A549 (cell line): ENCODE measurements at regions not wholly inside any gene's neighbourhood (a gene's known extent, or its start where the extent isn't known, plus 50 kb on each side); places are given as distances from the start of the nearest gene placed in this dataset.

ENCODE experiments used
- ATAC-seq, 2 experiments: fragments of 200-7000 bp in 1 of 2; fragments of >200 bp in 1 of 2; cut with Nextera tagmentation in 1 of 2; cut with Tn5 transposase in 1 of 2; 3 replicates each; pipeline versions ENCODE4 v1.8.0 to v1.9.1; 2018 to 2020; ENCODE audit warnings: mild to moderate bottlenecking in 1 of 2, moderate library complexity in 1 of 2
- CTCF ChIA-PET: fragments of 300-600 bp; sonication (Branson Sonifier 250); formaldehyde crosslinking; extraction: SDS; loops from one replicate; lab custom pipeline; 2021; ENCODE audit warnings: antibody characterized with exemption, inconsistent platforms; lab: Yijun Ruan, JAX
- POLR2A ChIA-PET: fragments of 350-600 bp; formaldehyde crosslinking; extraction: SDS; loops from one replicate; lab custom pipeline; 2021; ENCODE audit warnings: antibody characterized with exemption, inconsistent platforms; lab: Yijun Ruan, JAX
- DNase-seq, 2 experiments: peaks; one replicate each; pipeline versions ENCODE4 v3.0.0 to v3.0.0-alpha.2; 2011 to 2016; ENCODE audit warnings: low read depth in 1 of 2, low spot score in 1 of 2
- FAIRE-seq: peaks from 2 replicates; lab custom pipeline; 2011; peaks lifted over from hg19 to GRCh38; lab: Jason Lieb, UNC
- H3K27ac ChIP-seq, 2 experiments: fragments of >200 bp; sonication (Bioruptor Twin); formaldehyde crosslinking; 3 replicates each; pipeline ENCODE4 v1.5.1; 2016 to 2017
- H3K4me1 ChIP-seq: fragments of >200 bp; sonication (Bioruptor Twin); formaldehyde crosslinking; 3 replicates; pipeline ENCODE4 v1.6.1; 2016
- H3K4me2 ChIP-seq: fragments of >200 bp; sonication (Bioruptor Twin); formaldehyde crosslinking; 3 replicates; pipeline ENCODE4 v1.6.1; 2016
- H3K4me3 ChIP-seq: fragments of >200 bp; sonication (Bioruptor Twin); formaldehyde crosslinking; 3 replicates; pipeline ENCODE4 v1.5.1; 2016
- H3K9me3 ChIP-seq: fragments of >200 bp; sonication (Bioruptor Twin); formaldehyde crosslinking; 3 replicates; pipeline ENCODE4 v1.6.1; 2016
- BHLHE40 ChIP-seq: IDR thresholded peaks from 2 replicates; pipeline ENCODE4 v1.6.1; 2012; ENCODE audit warnings: low read depth, low read length, inconsistent platforms
- CBX8 ChIP-seq: fragments of 200-600 bp; sonication (generic); IDR thresholded peaks from 2 replicates; pipeline ENCODE4 v1.6.1; 2016
- CEBPB ChIP-seq, 2 experiments: fragments of >200 bp in 1 of 2; sonication (Bioruptor Twin) in 1 of 2; formaldehyde crosslinking in 1 of 2; IDR thresholded peaks; 2 replicates each; pipeline ENCODE4 v1.6.1; 2012 to 2016
- EHF ChIP-seq: fragments of 250-450 bp; sonication (Bioruptor Pico); IDR thresholded peaks from 2 replicates; pipeline ENCODE4 v1.5.0; 2020; ENCODE audit warnings: mild to moderate bottlenecking
- EP300 ChIP-seq, 2 experiments: fragments of >200 bp; sonication (Bioruptor Twin); formaldehyde crosslinking; IDR thresholded peaks; 2 replicates in 1 of 2; 3 replicates in 1 of 2; pipeline ENCODE4 v1.6.1; 2016 to 2017
- GATA3 ChIP-seq: IDR thresholded peaks from 2 replicates; pipeline ENCODE4 v1.6.1; 2012; ENCODE audit warnings: borderline replicate concordance
- HDAC2 ChIP-seq: fragments of 200-600 bp; sonication (generic); IDR thresholded peaks from 2 replicates; pipeline ENCODE4 v1.6.1; 2016
- HEYL ChIP-seq: fragments of 250-450 bp; sonication (Bioruptor Pico); IDR thresholded peaks from 2 replicates; pipeline ENCODE4 v1.8.0; 2021; ENCODE audit warnings: mild to moderate bottlenecking, moderate library complexity
- KDM1A ChIP-seq: fragments of 200-600 bp; sonication (generic); IDR thresholded peaks from 2 replicates; pipeline ENCODE4 v1.6.1; 2016; ENCODE audit warnings: low read depth, mild to moderate bottlenecking
- KDM5A ChIP-seq: fragments of 200-600 bp; sonication (generic); IDR thresholded peaks from 2 replicates; pipeline ENCODE4 v1.6.1; 2016; ENCODE audit warnings: antibody characterized with exemption, mild to moderate bottlenecking
- MYC ChIP-seq: IDR thresholded peaks from 2 replicates; pipeline ENCODE4 v1.6.1; 2012; ENCODE audit warnings: mild to moderate bottlenecking, inconsistent platforms, low read length, improper control_type of control experiment, borderline replicate concordance
- NR3C1 ChIP-seq: fragments of >200 bp; sonication (Bioruptor Twin); formaldehyde crosslinking; IDR thresholded peaks from 3 replicates; pipeline ENCODE4 v1.6.1; 2017
- PHF8 ChIP-seq: fragments of 200-600 bp; sonication (generic); IDR thresholded peaks from 2 replicates; pipeline ENCODE4 v1.6.1; 2016; ENCODE audit warnings: low read depth, mild to moderate bottlenecking, antibody characterized with exemption, moderate library complexity, borderline replicate concordance
- POLR2A ChIP-seq: IDR thresholded peaks from 2 replicates; pipeline ENCODE4 v1.6.1; 2012; ENCODE audit warnings: mild to moderate bottlenecking, low read length
- POLR2AphosphoS2 ChIP-seq: conservative IDR thresholded peaks from 2 replicates; pipeline ENCODE4 v1.6.1; 2012; ENCODE audit warnings: low read length, improper control_type of control experiment, inconsistent platforms
- RAD21 ChIP-seq, 2 experiments: fragments of >200 bp in 1 of 2; sonication (Bioruptor Twin) in 1 of 2; formaldehyde crosslinking in 1 of 2; IDR thresholded peaks in 1 of 2; conservative IDR thresholded peaks in 1 of 2; 2 replicates in 1 of 2; 3 replicates in 1 of 2; pipeline ENCODE4 v1.6.1; 2012 to 2018; ENCODE audit warnings: inconsistent platforms in 1 of 2
- RARB ChIP-seq: fragments of 250-450 bp; sonication (Bioruptor Pico); IDR thresholded peaks from 2 replicates; pipeline ENCODE4 v1.8.0; 2021; ENCODE audit warnings: mild to moderate bottlenecking, moderate library complexity
- RCOR1 ChIP-seq: fragments of 150-350 bp; IDR thresholded peaks from 2 replicates; pipeline ENCODE4 v1.6.1; 2014; ENCODE audit warnings: antibody characterized with exemption, low read length, low read depth
- RFX5 ChIP-seq: fragments of 450-650 bp; IDR thresholded peaks from 2 replicates; pipeline ENCODE4 v1.7.1; 2014; ENCODE audit warnings: antibody characterized with exemption, mild to moderate bottlenecking, moderate library complexity
- SREBF2 ChIP-seq: fragments of 450-650 bp; IDR thresholded peaks from 2 replicates; pipeline ENCODE4 v1.6.1; 2014; ENCODE audit warnings: mild to moderate bottlenecking, moderate library complexity
- TFCP2L1 ChIP-seq: fragments of 250-450 bp; sonication (Bioruptor Pico); IDR thresholded peaks from 2 replicates; pipeline ENCODE4 v1.5.0; 2021; ENCODE audit warnings: mild to moderate bottlenecking
- ZNF302 ChIP-seq: fragments of 250-450 bp; sonication (Bioruptor Pico); IDR thresholded peaks from 2 replicates; pipeline ENCODE4 v1.9.0; 2021; ENCODE audit warnings: inconsistent platforms, mild to moderate bottlenecking, moderate library complexity
- ZSCAN20 ChIP-seq: fragments of 250-450 bp; sonication (Bioruptor Pico); IDR thresholded peaks from 2 replicates; pipeline ENCODE4 v1.8.0; 2022; ENCODE audit warnings: mild to moderate bottlenecking, moderate library complexity
- WGBS: methylation state at CpG from one replicate; pipeline ENCODE4 v1.1.6; 2017; ENCODE audit errors: missing lambda C conversion rate; 5-methylcytosine and 5-hydroxymethylcytosine counted together
- TF ChIP-seq, protein P1 (sequence below): fragments of >200 bp; sonication (Bioruptor Twin); formaldehyde crosslinking; IDR thresholded peaks from 3 replicates; pipeline ENCODE4 v1.6.1; 2016
- TF ChIP-seq, protein P2 (sequence below): fragments of 250-450 bp; sonication (Bioruptor Pico); IDR thresholded peaks from 2 replicates; pipeline ENCODE4 v1.5.0; 2021; ENCODE audit warnings: mild to moderate bottlenecking, moderate library complexity, borderline replicate concordance
- TF ChIP-seq, protein P3 (sequence below): fragments of >200 bp; sonication (Bioruptor Twin); formaldehyde crosslinking; IDR thresholded peaks from 2 replicates; pipeline ENCODE4 v1.6.1; 2016
- TF ChIP-seq, protein P4 (sequence below): fragments of 200-600 bp; sonication (generic); IDR thresholded peaks from 2 replicates; pipeline ENCODE4 v1.6.1; 2016; ENCODE audit warnings: antibody characterized with exemption, mild to moderate bottlenecking, moderate library complexity

DNA sequence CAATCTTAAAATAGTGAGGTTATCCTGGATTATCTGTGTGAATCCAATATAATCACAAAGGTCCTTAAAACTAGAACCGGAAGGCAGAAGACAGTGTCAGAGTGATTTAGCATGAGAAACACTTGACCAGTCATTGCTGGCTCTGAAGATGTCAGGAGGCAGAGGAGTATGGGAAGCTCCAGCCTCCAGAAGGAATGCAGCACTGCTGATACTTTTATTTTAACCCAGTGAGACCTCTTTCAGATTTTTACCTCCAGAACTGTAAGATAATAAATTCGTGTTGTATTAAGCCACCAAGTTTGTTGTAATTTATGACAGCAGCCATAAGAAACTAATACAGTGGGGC lies 134.4 kb upstream of the ZC3H12C start (continued):
- no peak for TF ChIP-seq ZNF302 (CRISPR knock-in tag)

DNA sequence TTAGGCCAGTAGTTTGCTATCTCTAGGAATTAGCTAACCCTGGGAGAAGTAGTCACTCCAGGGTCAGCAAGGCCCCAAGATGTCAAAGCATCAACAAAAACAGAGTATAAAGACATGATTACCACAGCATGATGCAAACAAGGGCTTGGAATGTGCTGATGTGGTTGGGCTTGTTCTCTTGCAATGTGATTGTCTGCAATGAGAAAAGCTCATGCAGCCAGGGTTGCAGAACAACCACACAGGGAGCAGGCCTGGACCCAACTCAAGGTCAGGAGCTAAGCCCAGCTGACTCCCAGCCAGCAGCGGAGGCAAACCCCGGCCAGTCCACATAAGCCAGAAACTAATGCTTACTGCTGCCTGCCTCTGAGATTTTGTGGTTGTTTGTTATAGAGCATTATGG lies 132.4 kb upstream of the ZC3H12C start:
- Histone ChIP-seq H3K27ac (no peak overlapping the region), H3K4me1 (peaks cover 7% of the 10 kb centered on the region; the same call in 2 of the 3 replicates), H3K4me2 (no peak overlapping the region), H3K9me3 (no peaks in the 10 kb centered on the region), H3K4me3 (no peak overlapping the region)
- ChIA-PET CTCF (interaction anchor here (0.9 to 1.4 kb wide), 2 partner anchors 10 to 21 kb away, joined by 3 to 5 read pairs; no protein-coding TSS in a partner anchor), POLR2A (no interaction called here)
- TF ChIP-seq NR3C1: no peak
- TF ChIP-seq CEBPB (IDR thresholded peaks at IDR 0.05): no peak
- TF ChIP-seq BHLHE40: no peak
- TF ChIP-seq POLR2A: no peak
- no peak for TF ChIP-seq KDM1A
- TF ChIP-seq RARB (CRISPR knock-in tag): no peak
- TF ChIP-seq POLR2AphosphoS2: no peak
- TF ChIP-seq, protein P1, sequence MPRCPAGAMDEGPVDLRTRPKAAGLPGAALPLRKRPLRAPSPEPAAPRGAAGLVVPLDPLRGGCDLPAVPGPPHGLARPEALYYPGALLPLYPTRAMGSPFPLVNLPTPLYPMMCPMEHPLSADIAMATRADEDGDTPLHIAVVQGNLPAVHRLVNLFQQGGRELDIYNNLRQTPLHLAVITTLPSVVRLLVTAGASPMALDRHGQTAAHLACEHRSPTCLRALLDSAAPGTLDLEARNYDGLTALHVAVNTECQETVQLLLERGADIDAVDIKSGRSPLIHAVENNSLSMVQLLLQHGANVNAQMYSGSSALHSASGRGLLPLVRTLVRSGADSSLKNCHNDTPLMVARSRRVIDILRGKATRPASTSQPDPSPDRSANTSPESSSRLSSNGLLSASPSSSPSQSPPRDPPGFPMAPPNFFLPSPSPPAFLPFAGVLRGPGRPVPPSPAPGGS: no peak
- no peak for TF ChIP-seq HEYL
- TF ChIP-seq GATA3: no peak
- DNase-seq: no peak
- FAIRE-seq: no peak
- no peak for ATAC-seq
- no CpG with 5 or more reads among the region's 2 CpGs for WGBS

DNA sequence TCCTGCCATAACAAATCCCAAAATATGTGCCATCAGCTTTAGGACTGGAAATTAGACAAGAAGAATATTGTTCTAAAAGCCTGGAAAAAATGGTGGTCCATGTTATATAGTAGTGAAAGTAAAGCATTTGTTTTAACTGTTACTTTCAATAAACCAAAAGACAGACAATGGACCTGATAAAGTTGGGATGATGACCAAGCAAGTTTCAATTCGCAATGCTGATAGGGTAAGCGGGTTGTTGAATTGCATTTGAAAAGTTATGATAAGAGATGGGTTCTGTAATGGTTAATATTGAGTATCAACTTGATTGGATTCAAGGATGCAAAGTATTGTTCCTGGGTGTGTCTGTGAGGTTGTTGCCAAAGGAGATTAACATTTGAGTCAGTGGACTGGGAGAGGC lies 131.9 kb upstream of the ZC3H12C start:
- no peak overlapping the region for H3K4me2 ChIP-seq
- TF ChIP-seq HDAC2 (no peak), GATA3 (no peak), RCOR1 (no peak), RAD21 (conservative IDR thresholded peaks at IDR 0.05 in 1 of 2, IDR thresholded peaks at IDR 0.05 in 1 of 2) (no peak)
- TF ChIP-seq, protein P1: no peak
- TF ChIP-seq, protein P2, sequence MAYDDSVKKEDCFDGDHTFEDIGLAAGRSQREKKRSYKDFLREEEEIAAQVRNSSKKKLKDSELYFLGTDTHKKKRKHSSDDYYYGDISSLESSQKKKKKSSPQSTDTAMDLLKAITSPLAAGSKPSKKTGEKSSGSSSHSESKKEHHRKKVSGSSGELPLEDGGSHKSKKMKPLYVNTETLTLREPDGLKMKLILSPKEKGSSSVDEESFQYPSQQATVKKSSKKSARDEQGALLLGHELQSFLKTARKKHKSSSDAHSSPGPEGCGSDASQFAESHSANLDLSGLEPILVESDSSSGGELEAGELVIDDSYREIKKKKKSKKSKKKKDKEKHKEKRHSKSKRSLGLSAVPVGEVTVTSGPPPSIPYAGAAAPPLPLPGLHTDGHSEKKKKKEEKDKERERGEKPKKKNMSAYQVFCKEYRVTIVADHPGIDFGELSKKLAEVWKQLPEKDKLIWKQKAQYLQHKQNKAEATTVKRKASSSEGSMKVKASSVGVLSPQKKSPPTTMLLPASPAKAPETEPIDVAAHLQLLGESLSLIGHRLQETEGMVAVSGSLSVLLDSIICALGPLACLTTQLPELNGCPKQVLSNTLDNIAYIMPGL: no peak
- TF ChIP-seq, all 56 proteins: peak for 0
- ATAC-seq (no peak), FAIRE-seq (no peak), DNase-seq (no peak)
- no peak overlapping the region for H3K4me3 ChIP-seq
- POLR2A ChIA-PET: no interaction called here
- no peaks in the 10 kb centered on the region for H3K9me3 ChIP-seq
- H3K27ac ChIP-seq: no peak overlapping the region
- 81% methylated on average over 2 of the region's 2 CpGs for WGBS
- CTCF ChIA-PET: interaction anchor here (0.9 to 1.4 kb wide), 2 partner anchors 10 to 21 kb away, joined by 3 to 5 read pairs; no protein-coding TSS in a partner anchor
- H3K4me1 ChIP-seq: peaks cover 5% of the 10 kb centered on the region; the same call in 2 of the 3 replicates

DNA sequence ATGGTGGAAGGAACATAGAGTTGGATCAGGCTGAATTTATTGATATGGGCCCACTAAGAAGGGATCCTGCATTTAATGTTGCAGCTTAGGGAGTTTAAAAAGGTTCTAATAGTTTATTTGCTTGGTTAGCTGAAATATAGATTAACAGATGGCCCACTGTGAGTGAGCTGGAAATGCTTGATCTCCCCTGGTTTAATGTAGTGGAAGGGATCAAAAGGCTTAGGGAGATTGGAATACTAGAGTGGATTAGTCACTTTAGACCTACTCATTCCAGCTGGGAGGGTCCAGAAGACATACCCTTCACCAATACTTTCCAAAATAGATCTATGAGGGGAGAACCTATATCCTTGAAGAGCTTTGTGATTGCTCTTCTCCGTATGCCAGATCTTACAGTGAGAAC lies 130.1 kb upstream of the ZC3H12C start:
- no peak for ATAC-seq
- 55% methylated on average over 1 of the region's 1 CpG for WGBS
- Histone ChIP-seq H3K27ac (no peak overlapping the region), H3K4me1 (no peaks in the 10 kb centered on the region), H3K9me3 (no peaks in the 10 kb centered on the region), H3K4me2 (no peak overlapping the region), H3K4me3 (no peak overlapping the region)
- POLR2A ChIA-PET: no interaction called here
- FAIRE-seq: no peak
- CTCF ChIA-PET: no interaction called here
- DNase-seq: no peak
- TF ChIP-seq, protein P3, sequence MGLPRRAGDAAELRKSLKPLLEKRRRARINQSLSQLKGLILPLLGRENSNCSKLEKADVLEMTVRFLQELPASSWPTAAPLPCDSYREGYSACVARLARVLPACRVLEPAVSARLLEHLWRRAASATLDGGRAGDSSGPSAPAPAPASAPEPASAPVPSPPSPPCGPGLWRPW: no peak
- no peak for TF ChIP-seq ZNF302 (CRISPR knock-in tag)
- TF ChIP-seq PHF8: no peak
- no peak for TF ChIP-seq MYC
- TF ChIP-seq EP300 (IDR thresholded peaks at IDR 0.05): no peak
- TF ChIP-seq, protein P4, sequence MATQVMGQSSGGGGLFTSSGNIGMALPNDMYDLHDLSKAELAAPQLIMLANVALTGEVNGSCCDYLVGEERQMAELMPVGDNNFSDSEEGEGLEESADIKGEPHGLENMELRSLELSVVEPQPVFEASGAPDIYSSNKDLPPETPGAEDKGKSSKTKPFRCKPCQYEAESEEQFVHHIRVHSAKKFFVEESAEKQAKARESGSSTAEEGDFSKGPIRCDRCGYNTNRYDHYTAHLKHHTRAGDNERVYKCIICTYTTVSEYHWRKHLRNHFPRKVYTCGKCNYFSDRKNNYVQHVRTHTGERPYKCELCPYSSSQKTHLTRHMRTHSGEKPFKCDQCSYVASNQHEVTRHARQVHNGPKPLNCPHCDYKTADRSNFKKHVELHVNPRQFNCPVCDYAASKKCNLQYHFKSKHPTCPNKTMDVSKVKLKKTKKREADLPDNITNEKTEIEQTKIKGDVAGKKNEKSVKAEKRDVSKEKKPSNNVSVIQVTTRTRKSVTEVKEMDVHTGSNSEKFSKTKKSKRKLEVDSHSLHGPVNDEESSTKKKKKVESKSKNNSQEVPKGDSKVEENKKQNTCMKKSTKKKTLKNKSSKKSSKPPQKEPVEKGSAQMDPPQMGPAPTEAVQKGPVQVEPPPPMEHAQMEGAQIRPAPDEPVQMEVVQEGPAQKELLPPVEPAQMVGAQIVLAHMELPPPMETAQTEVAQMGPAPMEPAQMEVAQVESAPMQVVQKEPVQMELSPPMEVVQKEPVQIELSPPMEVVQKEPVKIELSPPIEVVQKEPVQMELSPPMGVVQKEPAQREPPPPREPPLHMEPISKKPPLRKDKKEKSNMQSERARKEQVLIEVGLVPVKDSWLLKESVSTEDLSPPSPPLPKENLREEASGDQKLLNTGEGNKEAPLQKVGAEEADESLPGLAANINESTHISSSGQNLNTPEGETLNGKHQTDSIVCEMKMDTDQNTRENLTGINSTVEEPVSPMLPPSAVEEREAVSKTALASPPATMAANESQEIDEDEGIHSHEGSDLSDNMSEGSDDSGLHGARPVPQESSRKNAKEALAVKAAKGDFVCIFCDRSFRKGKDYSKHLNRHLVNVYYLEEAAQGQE: no peak
- TF ChIP-seq TFCP2L1 (CRISPR knock-in tag): no peak
- no peak for TF ChIP-seq RFX5
- TF ChIP-seq RARB (CRISPR knock-in tag): no peak
- TF ChIP-seq RAD21 (conservative IDR thresholded peaks at IDR 0.05 in 1 of 2, IDR thresholded peaks at IDR 0.05 in 1 of 2): no peak
- no peak for TF ChIP-seq ZSCAN20
- TF ChIP-seq SREBF2: no peak
- no peak for TF ChIP-seq EHF (CRISPR knock-in tag)
- no peak for TF ChIP-seq RCOR1
- TF ChIP-seq CBX8: no peak
- no peak for TF ChIP-seq KDM5A
